ENCODE measurements at regions not wholly inside any gene's neighbourhood (a gene's known extent, or its start where the extent isn't known, plus 50 kb on each side); places are given as distances from the start of the nearest gene placed in this dataset.

- DNase-seq (ENCODE audit: low spot score): peak; percentile 9
These were observed 246.0 kb downstream of the BMP4 start for GRCh38 chr14:53710615-53711014.

GRCh38 chr14:53709381-53709780, 247.2 kb downstream of the BMP4 start:
- in situ Hi-C loops (cut with HindIII; ENCODE audit: low sequenced_read_pairs): no loop called here

More at GRCh38 chr14:53710615-53711014, 246.0 kb downstream of the BMP4 start:
- in situ Hi-C loops (cut with HindIII; ENCODE audit: low sequenced_read_pairs): no loop called here

GRCh38 chr14:53703457-53703856, 253.2 kb downstream of the BMP4 start:
- in situ Hi-C loops (cut with HindIII; ENCODE audit: low sequenced_read_pairs): no loop called here
- DNase-seq (ENCODE audit: low spot score): no peak

More at GRCh38 chr14:53709381-53709780, 247.2 kb downstream of the BMP4 start:
- DNase-seq (ENCODE audit: low spot score): no peak

GRCh38 chr14:53701108-53701875, 255.3 kb downstream of the BMP4 start:
- in situ Hi-C loops (cut with HindIII; ENCODE audit: low sequenced_read_pairs): no loop called here
- DNase-seq (ENCODE audit: low spot score): no peak

- in situ Hi-C loops (cut with HindIII; ENCODE audit: low sequenced_read_pairs): no loop called here
- DNase-seq (ENCODE audit: low spot score): no peak
These were observed 260.2 kb downstream of the BMP4 start for GRCh38 chr14:53696217-53696965.

- in situ Hi-C loops (cut with HindIII; ENCODE audit: low sequenced_read_pairs): no loop called here
These were observed 260.9 kb downstream of the BMP4 start for GRCh38 chr14:53695692-53696214.

GRCh38 chr14:53692885-53693284, 263.7 kb downstream of the BMP4 start:
- DNase-seq (ENCODE audit: low spot score): no peak
- in situ Hi-C loops (cut with HindIII; ENCODE audit: low sequenced_read_pairs): no loop called here

More at GRCh38 chr14:53695692-53696214, 260.9 kb downstream of the BMP4 start:
- DNase-seq (ENCODE audit: low spot score): no peak

GRCh38 chr14:53692451-53692850, 264.2 kb downstream of the BMP4 start:
- in situ Hi-C loops (cut with HindIII; ENCODE audit: low sequenced_read_pairs): no loop called here
- no peak for DNase-seq (ENCODE audit: low spot score)

- in situ Hi-C loops (cut with HindIII; ENCODE audit: low sequenced_read_pairs): no loop called here
- no peak for DNase-seq (ENCODE audit: low spot score)
These were observed 273.4 kb downstream of the BMP4 start for GRCh38 chr14:53683229-53683628.

GRCh38 chr14:53672526-53672925, 284.1 kb downstream of the BMP4 start:
- in situ Hi-C loops (cut with HindIII; ENCODE audit: low sequenced_read_pairs): no loop called here

GRCh38 chr14:53670701-53671100, 285.9 kb downstream of the BMP4 start:
- in situ Hi-C loops (cut with HindIII; ENCODE audit: low sequenced_read_pairs): no loop called here
- DNase-seq (ENCODE audit: low spot score): no peak

More at GRCh38 chr14:53672526-53672925, 284.1 kb downstream of the BMP4 start:
- no peak for DNase-seq (ENCODE audit: low spot score)

GRCh38 chr14:53668897-53669296, 287.7 kb downstream of the BMP4 start:
- in situ Hi-C loops (cut with HindIII; ENCODE audit: low sequenced_read_pairs): no loop called here
- no peak for DNase-seq (ENCODE audit: low spot score)

GRCh38 chr14:53663709-53664108, 292.9 kb downstream of the BMP4 start:
- in situ Hi-C loops (cut with HindIII; ENCODE audit: low sequenced_read_pairs): no loop called here
- DNase-seq (ENCODE audit: low spot score): peak; percentile 48

GRCh38 chr14:53655080-53655785, 301.4 kb downstream of the BMP4 start:
- DNase-seq (ENCODE audit: low spot score): no peak
- in situ Hi-C loops (cut with HindIII; ENCODE audit: low sequenced_read_pairs): no loop called here

- in situ Hi-C loops (cut with HindIII; ENCODE audit: low sequenced_read_pairs): no loop called here
- no peak for DNase-seq (ENCODE audit: low spot score)
These were observed 304.6 kb downstream of the BMP4 start for GRCh38 chr14:53652068-53652467.

- DNase-seq (ENCODE audit: low spot score): peak; percentile 26
- in situ Hi-C loops (cut with HindIII; ENCODE audit: low sequenced_read_pairs): no loop called here
These were observed 305.4 kb downstream of the BMP4 start for GRCh38 chr14:53651096-53651740.

- in situ Hi-C loops (cut with HindIII; ENCODE audit: low sequenced_read_pairs): no loop called here
- no peak for DNase-seq (ENCODE audit: low spot score)
These were observed 309.7 kb downstream of the BMP4 start for GRCh38 chr14:53646925-53647324.

GRCh38 chr14:53640695-53641094, 315.9 kb downstream of the BMP4 start:
- no peak for DNase-seq (ENCODE audit: low spot score)
- in situ Hi-C loops (cut with HindIII; ENCODE audit: low sequenced_read_pairs): no loop called here

- no peak for DNase-seq (ENCODE audit: low spot score)
- in situ Hi-C loops (cut with HindIII; ENCODE audit: low sequenced_read_pairs): no loop called here
These were observed 317.7 kb downstream of the BMP4 start for GRCh38 chr14:53638966-53639365.

Measured in G401 (cell line).